ENCODE measurements at regions not wholly inside any gene's neighbourhood (a gene's known extent, or its start where the extent isn't known, plus 50 kb on each side); places are given as distances from the start of the nearest gene placed in this dataset.

DNA sequence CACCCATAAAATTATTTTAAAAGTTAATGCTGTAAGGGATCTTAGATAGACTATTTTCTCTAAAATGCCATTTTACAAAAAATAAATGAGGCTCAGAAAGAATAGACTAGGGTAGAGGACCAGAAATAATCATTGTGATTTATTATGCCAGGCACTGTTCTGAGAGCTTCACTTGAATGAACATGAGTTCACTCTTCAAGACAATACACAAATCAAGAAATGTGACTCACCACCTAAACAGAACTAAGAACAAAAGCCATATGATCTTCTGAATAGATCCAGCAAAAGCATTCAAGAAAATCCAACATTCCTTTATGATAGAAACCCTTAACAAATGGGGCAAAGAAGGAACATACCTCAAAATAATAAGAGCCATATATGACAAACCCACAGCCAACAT is 582.0 kb downstream of the PKHD1 start:
- no peak for TF ChIP-seq GATA3 (IDR thresholded peaks at IDR 0.05; ENCODE audit: low read depth, low read length)
- TF ChIP-seq GATA2 (IDR thresholded peaks at IDR 0.05; ENCODE audit: low read depth, low read length): no peak

All from SH-SY5Y (cell line).